ENCODE measurements at regions not wholly inside any gene's neighbourhood (a gene's known extent, or its start where the extent isn't known, plus 50 kb on each side); places are given as distances from the start of the nearest gene placed in this dataset.
A peak's percentile ranks its signal among the peaks of the same experiment; 100 is the strongest.

GRCh38 chr9:108021096-108021710 lies 531.6 kb upstream of the KLF4 start:
- H3K56ac ChIP-seq (ENCODE audit: insufficient read length, low read depth, low read length): no peak overlapping the region
- WGBS (ENCODE audit: extremely low coverage, insufficient read length, low lambda C conversion rate): no CpG with 5 or more reads among the region's 1 CpG

More at GRCh38 chr9:108021096-108021710, 531.6 kb upstream of the KLF4 start:
- no peak overlapping the region for H2BK12ac ChIP-seq (ENCODE audit: insufficient read length, low read depth, low read length)
- H2BK15ac ChIP-seq (ENCODE audit: low read depth, low read length): no peak overlapping the region
- H3K23me2 ChIP-seq (ENCODE audit: insufficient read length, low read depth, low read length, poor library complexity, severe bottlenecking): no peaks in the 10 kb centered on the region
- no peak for DNase-seq
- H3K79me1 ChIP-seq (ENCODE audit: insufficient read depth, low read depth, low read length, poor library complexity, severe bottlenecking): no peaks in the 10 kb centered on the region
- H3K4ac ChIP-seq (ENCODE audit: low read depth, low read length): no peak overlapping the region
- H4K5ac ChIP-seq (ENCODE audit: insufficient read length, low read depth, low read length): no peak overlapping the region
- no peak overlapping the region for H3K4me3 Mint-ChIP-seq
- H2BK5ac ChIP-seq (ENCODE audit: insufficient read length, low read length): no peak overlapping the region
- H3K27ac ChIP-seq (ENCODE audit: insufficient read length, low read depth, low read length): no peak overlapping the region
- H2BK120ac ChIP-seq (ENCODE audit: low read depth, low read length, poor library complexity, severe bottlenecking): no peak overlapping the region
- no peak overlapping the region for H3K4me2 ChIP-seq (ENCODE audit: insufficient read depth, insufficient read length, low read length)
- no peaks in the 10 kb centered on the region for H3K27me3 ChIP-seq (ENCODE audit: insufficient read depth, low read length)
- H3K23ac ChIP-seq (ENCODE audit: insufficient read length, low read depth, low read length): no peak overlapping the region
- no peak overlapping the region for H2AFZ ChIP-seq (ENCODE audit: low read length)
- H3K9me3 ChIP-seq (ENCODE audit: control insufficient read depth, low read depth, low read length): no peaks in the 10 kb centered on the region
- no peaks in the 10 kb centered on the region for H4K20me1 ChIP-seq (ENCODE audit: control insufficient read depth, insufficient read depth, insufficient read length)
- peaks cover 36 to 37% of the 10 kb centered on the region in 2 experiments for H3K4me1 Mint-ChIP-seq
- no peak overlapping the region for H3K18ac ChIP-seq (ENCODE audit: insufficient read length, low read depth, low read length)
- H3K27ac Mint-ChIP-seq: peak overlapping the region in 2 of 3 experiments; percentile 67 to 81; a peak in 3 of 7 replicates
- peaks cover 2% of the 10 kb centered on the region; the same call in 1 of the 2 replicates for H3K4me1 ChIP-seq (ENCODE audit: insufficient read depth, low read length)
- H4K91ac ChIP-seq (ENCODE audit: insufficient read length, low read depth, low read length): no peak overlapping the region
- H3K9me3 Mint-ChIP-seq: peaks cover 0 to 8% of the 10 kb centered on the region in 2 experiments; a peak in 3 of 5 replicates
- H3K9ac ChIP-seq (ENCODE audit: extremely low read depth, insufficient read length, low read length): no peak overlapping the region
- TF ChIP-seq CTCF (conservative IDR thresholded peaks at IDR 0.05): no peak
- no peaks in the 10 kb centered on the region for H3K79me2 ChIP-seq (ENCODE audit: insufficient read depth, low read length)
- no peak overlapping the region for H3T11ph ChIP-seq (ENCODE audit: low read length)
- H4K8ac ChIP-seq (replicated peaks; ENCODE audit: insufficient read length, low read depth, low read length): no peak overlapping the region
- no peak overlapping the region for H2BK20ac ChIP-seq (ENCODE audit: low read depth, low read length, poor library complexity, severe bottlenecking)
- no peak overlapping the region for H2AK5ac ChIP-seq (ENCODE audit: insufficient read length, low read length)
- H3K27me3 Mint-ChIP-seq (ENCODE audit: low read depth): no peaks in the 10 kb centered on the region; the same call in 1 of the 2 replicates
- H3K36me3 Mint-ChIP-seq (ENCODE audit: insufficient read depth in 1 of 3, low read depth in 3 of 3): peaks cover 0 to 10% (median 2%) of the 10 kb centered on the region in 3 experiments; a peak in 4 of 7 replicates
- H3K14ac ChIP-seq (ENCODE audit: insufficient read depth, low read length): no peak overlapping the region
